SK-N-MC (cell line): ENCODE measurements at regions not wholly inside any gene's neighbourhood (a gene's known extent, or its start where the extent isn't known, plus 50 kb on each side); places are given as distances from the start of the nearest gene placed in this dataset.
"Not testable (repeated sequence)": the region's sequence is repeated elsewhere in the genome, so short reads cannot be mapped to it uniquely, and the experiment has no call there.

Source experiments
- EZH2 ChIP-seq: fragments of 200-600 bp; sonication (generic); IDR thresholded peaks from one replicate; pipeline ENCODE4 v1.6.1; 2017; ENCODE audit warnings: antibody characterized with exemption
- POLR2AphosphoS5 ChIP-seq: IDR thresholded peaks from 2 replicates; pipeline ENCODE4 v1.6.1; 2012; ENCODE audit warnings: mild to moderate bottlenecking, low read depth, low read length, borderline replicate concordance

GRCh38 chr4:49118379-49119212 is 132.5 kb downstream of the CWH43 start:
- not testable (repeated sequence) for TF ChIP-seq EZH2, POLR2AphosphoS5
